ENCODE measurements at regions not wholly inside any gene's neighbourhood (a gene's known extent, or its start where the extent isn't known, plus 50 kb on each side); places are given as distances from the start of the nearest gene placed in this dataset.

DNA sequence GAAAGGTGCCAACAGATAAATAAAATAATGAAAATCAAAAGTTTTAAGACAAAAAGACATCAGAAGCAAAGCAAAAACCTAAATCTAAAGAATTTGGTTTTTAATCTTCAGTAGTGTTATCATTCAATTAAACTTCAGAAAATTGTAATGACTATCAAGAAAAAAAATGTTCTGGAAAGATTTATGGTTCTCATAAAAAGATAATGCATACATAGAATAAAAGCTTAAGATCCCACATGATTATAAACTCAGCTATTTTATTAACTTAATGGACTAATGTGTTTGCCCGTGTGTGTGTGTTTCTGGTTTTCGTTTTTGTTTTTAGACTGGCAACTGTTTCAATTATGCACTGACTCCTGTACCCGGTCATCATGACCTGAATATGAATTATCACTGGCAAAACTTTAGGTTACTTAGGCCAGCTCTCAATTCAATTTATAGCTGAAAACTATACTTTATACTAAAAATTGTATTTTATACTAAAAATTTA lies 217.5 kb upstream of the DKK2 start:
- Histone ChIP-seq H3K4me1 (ENCODE audit: insufficient read depth, low read length, poor library complexity, severe bottlenecking) (no peaks in the 10 kb centered on the region), H3K9ac (ENCODE audit: low read depth, low read length, poor library complexity, severe bottlenecking) (no peak overlapping the region), H3K4me3 (ENCODE audit: low read length, poor library complexity, severe bottlenecking) (no peak overlapping the region), H3K9me3 (ENCODE audit: insufficient read depth, low read depth, low read length) (no peaks in the 10 kb centered on the region), H3K79me2 (ENCODE audit: insufficient read depth, low read length) (no peaks in the 10 kb centered on the region), H3K9me2 (replicated peaks; ENCODE audit: low read depth, low read length) (no peaks in the 10 kb centered on the region), H2AFZ (ENCODE audit: low read length) (no peak overlapping the region), H3F3A (ENCODE audit: low read depth) (no peaks in the 10 kb centered on the region), H4K20me1 (ENCODE audit: insufficient read depth, low read length, poor library complexity, severe bottlenecking) (no peaks in the 10 kb centered on the region), H3K36me3 (ENCODE audit: insufficient read depth, low read length) (no peaks in the 10 kb centered on the region), H3K4me2 (ENCODE audit: low read depth, low read length, poor library complexity, severe bottlenecking) (no peak overlapping the region), H3K27me3 (ENCODE audit: insufficient read depth, low read length, poor library complexity, severe bottlenecking) (no peaks in the 10 kb centered on the region)
- TF ChIP-seq EZH2phosphoT487 (IDR thresholded peaks at IDR 0.05; ENCODE audit: borderline replicate concordance) = no peak
- TF ChIP-seq, protein P1, sequence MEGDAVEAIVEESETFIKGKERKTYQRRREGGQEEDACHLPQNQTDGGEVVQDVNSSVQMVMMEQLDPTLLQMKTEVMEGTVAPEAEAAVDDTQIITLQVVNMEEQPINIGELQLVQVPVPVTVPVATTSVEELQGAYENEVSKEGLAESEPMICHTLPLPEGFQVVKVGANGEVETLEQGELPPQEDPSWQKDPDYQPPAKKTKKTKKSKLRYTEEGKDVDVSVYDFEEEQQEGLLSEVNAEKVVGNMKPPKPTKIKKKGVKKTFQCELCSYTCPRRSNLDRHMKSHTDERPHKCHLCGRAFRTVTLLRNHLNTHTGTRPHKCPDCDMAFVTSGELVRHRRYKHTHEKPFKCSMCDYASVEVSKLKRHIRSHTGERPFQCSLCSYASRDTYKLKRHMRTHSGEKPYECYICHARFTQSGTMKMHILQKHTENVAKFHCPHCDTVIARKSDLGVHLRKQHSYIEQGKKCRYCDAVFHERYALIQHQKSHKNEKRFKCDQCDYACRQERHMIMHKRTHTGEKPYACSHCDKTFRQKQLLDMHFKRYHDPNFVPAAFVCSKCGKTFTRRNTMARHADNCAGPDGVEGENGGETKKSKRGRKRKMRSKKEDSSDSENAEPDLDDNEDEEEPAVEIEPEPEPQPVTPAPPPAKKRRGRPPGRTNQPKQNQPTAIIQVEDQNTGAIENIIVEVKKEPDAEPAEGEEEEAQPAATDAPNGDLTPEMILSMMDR (conservative IDR thresholded peaks at IDR 0.05; ENCODE audit: low read length) = no peak

DNA sequence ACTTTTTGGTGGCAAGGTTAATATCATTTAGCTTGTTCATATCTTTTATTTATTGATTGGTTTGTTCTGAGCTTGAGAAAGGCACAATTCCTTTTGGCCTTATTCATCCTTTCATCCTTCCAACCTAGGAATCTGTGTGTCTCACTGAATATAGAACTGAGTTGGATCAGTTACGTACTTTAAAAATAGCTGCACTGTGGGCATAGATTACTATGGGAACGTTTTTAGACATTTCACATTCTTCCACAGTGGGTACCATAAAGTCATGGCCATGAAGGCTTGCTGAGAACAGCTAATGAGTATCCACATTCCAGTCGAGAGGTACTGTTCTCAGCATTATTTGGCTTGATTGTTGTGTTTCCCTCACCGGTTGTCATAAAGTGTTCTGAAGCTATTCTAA lies 217.0 kb upstream of the DKK2 start:
- Histone ChIP-seq H3K9ac (ENCODE audit: low read depth, low read length, poor library complexity, severe bottlenecking) (no peak overlapping the region), H2AFZ (ENCODE audit: low read length) (no peak overlapping the region), H4K20me1 (ENCODE audit: insufficient read depth, low read length, poor library complexity, severe bottlenecking) (no peaks in the 10 kb centered on the region), H3F3A (ENCODE audit: low read depth) (no peaks in the 10 kb centered on the region), H3K4me3 (ENCODE audit: low read length, poor library complexity, severe bottlenecking) (no peak overlapping the region), H3K36me3 (ENCODE audit: insufficient read depth, low read length) (no peaks in the 10 kb centered on the region), H3K9me3 (ENCODE audit: insufficient read depth, low read depth, low read length) (no peaks in the 10 kb centered on the region), H3K4me2 (ENCODE audit: low read depth, low read length, poor library complexity, severe bottlenecking) (no peak overlapping the region), H3K9me2 (replicated peaks; ENCODE audit: low read depth, low read length) (no peaks in the 10 kb centered on the region), H3K79me2 (ENCODE audit: insufficient read depth, low read length) (no peaks in the 10 kb centered on the region), H3K27me3 (ENCODE audit: insufficient read depth, low read length, poor library complexity, severe bottlenecking) (no peaks in the 10 kb centered on the region), H3K4me1 (ENCODE audit: insufficient read depth, low read length, poor library complexity, severe bottlenecking) (no peaks in the 10 kb centered on the region)
- TF ChIP-seq, protein P1 (conservative IDR thresholded peaks at IDR 0.05; ENCODE audit: low read length) = no peak
- TF ChIP-seq EZH2phosphoT487 (IDR thresholded peaks at IDR 0.05; ENCODE audit: borderline replicate concordance) = no peak

DNA sequence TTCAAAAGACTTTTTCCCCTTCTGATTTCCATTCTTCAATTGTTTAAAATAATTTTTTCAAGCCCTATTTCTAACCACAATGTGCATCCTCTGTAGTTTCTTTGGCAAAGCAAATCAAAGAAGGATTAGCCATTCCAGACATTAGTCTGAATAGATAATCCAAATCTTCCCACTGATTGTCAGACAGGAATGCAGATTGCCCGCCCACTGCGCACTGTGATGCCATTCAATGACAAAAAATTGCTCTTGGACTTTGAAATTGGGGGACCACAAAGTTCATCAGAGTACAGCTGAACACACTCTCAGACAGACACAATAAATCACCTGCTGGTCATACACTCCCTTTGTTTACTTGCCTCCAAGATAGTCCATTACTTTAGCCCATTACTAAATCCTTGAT lies 216.5 kb upstream of the DKK2 start:
- H3K9ac ChIP-seq (ENCODE audit: low read depth, low read length, poor library complexity, severe bottlenecking) = no peak overlapping the region
- no peaks in the 10 kb centered on the region for H3K9me3 ChIP-seq (ENCODE audit: insufficient read depth, low read depth, low read length)
- no peaks in the 10 kb centered on the region for H3K27me3 ChIP-seq (ENCODE audit: insufficient read depth, low read length, poor library complexity, severe bottlenecking)

DNA sequence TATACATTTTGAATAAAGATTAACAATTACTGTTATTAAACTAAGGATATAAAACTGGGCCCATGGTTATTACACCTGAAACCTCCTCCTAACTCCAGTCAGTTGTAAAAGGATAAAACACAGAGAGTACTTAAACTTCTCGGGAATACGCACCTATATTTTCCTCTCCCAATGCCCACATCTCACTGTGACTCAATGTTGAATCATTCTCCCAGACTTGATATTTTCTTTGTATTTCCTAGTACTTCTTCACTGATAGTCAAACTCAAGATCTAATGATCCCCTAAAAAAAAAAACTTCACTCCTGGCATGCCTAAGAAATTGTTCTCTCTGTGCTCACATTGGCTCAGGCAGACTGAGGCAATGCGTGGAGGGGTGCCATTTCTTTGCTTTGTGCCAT lies 212.5 kb upstream of the DKK2 start:
- Histone ChIP-seq H3K79me2 (ENCODE audit: insufficient read depth, low read length) (no peaks in the 10 kb centered on the region), H4K20me1 (ENCODE audit: insufficient read depth, low read length, poor library complexity, severe bottlenecking) (no peaks in the 10 kb centered on the region), H3F3A (ENCODE audit: low read depth) (no peaks in the 10 kb centered on the region), H3K9me3 (ENCODE audit: insufficient read depth, low read depth, low read length) (no peaks in the 10 kb centered on the region), H3K4me2 (ENCODE audit: low read depth, low read length, poor library complexity, severe bottlenecking) (no peak overlapping the region), H3K36me3 (ENCODE audit: insufficient read depth, low read length) (no peaks in the 10 kb centered on the region), H2AFZ (ENCODE audit: low read length) (no peak overlapping the region), H3K4me3 (ENCODE audit: low read length, poor library complexity, severe bottlenecking) (no peak overlapping the region), H3K9me2 (replicated peaks; ENCODE audit: low read depth, low read length) (no peaks in the 10 kb centered on the region), H3K27me3 (ENCODE audit: insufficient read depth, low read length, poor library complexity, severe bottlenecking) (no peaks in the 10 kb centered on the region), H3K9ac (ENCODE audit: low read depth, low read length, poor library complexity, severe bottlenecking) (no peak overlapping the region), H3K4me1 (ENCODE audit: insufficient read depth, low read length, poor library complexity, severe bottlenecking) (no peaks in the 10 kb centered on the region)
- TF ChIP-seq, protein P1 (conservative IDR thresholded peaks at IDR 0.05; ENCODE audit: low read length) = no peak
- no peak for TF ChIP-seq EZH2phosphoT487 (IDR thresholded peaks at IDR 0.05; ENCODE audit: borderline replicate concordance)

More for the DNA sequence above, 216.5 kb upstream of the DKK2 start:
- H3K9me2 ChIP-seq (replicated peaks; ENCODE audit: low read depth, low read length) = no peaks in the 10 kb centered on the region
- no peaks in the 10 kb centered on the region for H3F3A ChIP-seq (ENCODE audit: low read depth)
- H2AFZ ChIP-seq (ENCODE audit: low read length) = no peak overlapping the region
- no peaks in the 10 kb centered on the region for H3K36me3 ChIP-seq (ENCODE audit: insufficient read depth, low read length)
- no peaks in the 10 kb centered on the region for H3K79me2 ChIP-seq (ENCODE audit: insufficient read depth, low read length)
- TF ChIP-seq EZH2phosphoT487 (IDR thresholded peaks at IDR 0.05; ENCODE audit: borderline replicate concordance) = no peak
- no peak overlapping the region for H3K4me3 ChIP-seq (ENCODE audit: low read length, poor library complexity, severe bottlenecking)
- H3K4me2 ChIP-seq (ENCODE audit: low read depth, low read length, poor library complexity, severe bottlenecking) = no peak overlapping the region
- no peaks in the 10 kb centered on the region for H4K20me1 ChIP-seq (ENCODE audit: insufficient read depth, low read length, poor library complexity, severe bottlenecking)
- no peaks in the 10 kb centered on the region for H3K4me1 ChIP-seq (ENCODE audit: insufficient read depth, low read length, poor library complexity, severe bottlenecking)

All from Loucy (cell line).